Neural cell (in vitro differentiated cells): ENCODE measurements at regions not wholly inside any gene's neighbourhood (a gene's known extent, or its start where the extent isn't known, plus 50 kb on each side); places are given as distances from the start of the nearest gene placed in this dataset.

Source experiments
- EP300 ChIP-seq: fragments of 450-650 bp; conservative IDR thresholded peaks from 2 replicates; pipeline ENCODE4 v1.6.1; 2014; ENCODE audit warnings: antibody characterized with exemption, mild to moderate bottlenecking, moderate library complexity; ENCODE audit not compliant: poor library complexity, severe bottlenecking
- EZH2 ChIP-seq: fragments of 200-600, 300-800 bp; shearing (Covaris generic), sonication (generic); IDR thresholded peaks from 2 replicates; pipeline ENCODE4 v1.6.1; 2014; ENCODE audit warnings: antibody characterized with exemption, low read length, borderline replicate concordance, mild to moderate bottlenecking; ENCODE audit not compliant: insufficient read depth, poor library complexity, severe bottlenecking
- MXI1 ChIP-seq: fragments of 450-650 bp; conservative IDR thresholded peaks from 2 replicates; pipeline ENCODE4 v1.6.1; 2014; ENCODE audit warnings: antibody characterized with exemption, mild to moderate bottlenecking; ENCODE audit not compliant: poor library complexity, severe bottlenecking
- POLR2AphosphoS5 ChIP-seq: IDR thresholded peaks from 2 replicates; pipeline ENCODE4 v1.6.1; 2012
- RAD21 ChIP-seq: fragments of 450-650 bp; conservative IDR thresholded peaks from 2 replicates; pipeline ENCODE4 v1.6.1; 2014; ENCODE audit warnings: antibody characterized with exemption, mild to moderate bottlenecking, moderate library complexity
- TAF1 ChIP-seq: IDR thresholded peaks from 2 replicates; pipeline ENCODE4 v1.6.1; 2012; ENCODE audit warnings: low read depth
- TF ChIP-seq, protein P1 (sequence below): fragments of 450-650 bp; IDR thresholded peaks from 2 replicates; pipeline ENCODE4 v1.5.1; 2014; ENCODE audit warnings: antibody characterized with exemption, mild to moderate bottlenecking, moderate library complexity; ENCODE audit not compliant: poor library complexity, severe bottlenecking
- TF ChIP-seq, protein P2 (sequence below): IDR thresholded peaks from 2 replicates; pipeline ENCODE4 v1.6.1; 2012; ENCODE audit warnings: borderline replicate concordance

DNA sequence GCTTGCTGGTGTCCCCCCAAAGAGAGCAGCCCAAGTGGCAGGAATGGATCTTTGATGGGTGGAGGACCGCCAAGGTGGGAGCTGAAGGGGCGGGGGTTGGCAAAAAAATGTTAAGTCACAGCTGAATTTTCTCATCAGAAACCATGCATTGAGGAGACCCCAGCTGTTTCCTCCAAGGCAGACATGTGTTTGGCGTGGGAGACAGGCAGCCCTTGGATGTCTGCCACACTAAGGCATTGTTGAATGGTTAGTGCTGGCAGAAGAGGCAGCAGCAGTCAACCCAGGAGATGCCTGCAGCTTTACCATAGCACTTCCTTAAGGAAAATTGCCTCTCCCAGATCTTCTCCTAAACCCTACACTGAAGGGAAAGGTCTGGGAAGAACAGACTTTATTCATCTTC is 394.9 kb upstream of the CD180 start:
- TF ChIP-seq, protein P1, sequence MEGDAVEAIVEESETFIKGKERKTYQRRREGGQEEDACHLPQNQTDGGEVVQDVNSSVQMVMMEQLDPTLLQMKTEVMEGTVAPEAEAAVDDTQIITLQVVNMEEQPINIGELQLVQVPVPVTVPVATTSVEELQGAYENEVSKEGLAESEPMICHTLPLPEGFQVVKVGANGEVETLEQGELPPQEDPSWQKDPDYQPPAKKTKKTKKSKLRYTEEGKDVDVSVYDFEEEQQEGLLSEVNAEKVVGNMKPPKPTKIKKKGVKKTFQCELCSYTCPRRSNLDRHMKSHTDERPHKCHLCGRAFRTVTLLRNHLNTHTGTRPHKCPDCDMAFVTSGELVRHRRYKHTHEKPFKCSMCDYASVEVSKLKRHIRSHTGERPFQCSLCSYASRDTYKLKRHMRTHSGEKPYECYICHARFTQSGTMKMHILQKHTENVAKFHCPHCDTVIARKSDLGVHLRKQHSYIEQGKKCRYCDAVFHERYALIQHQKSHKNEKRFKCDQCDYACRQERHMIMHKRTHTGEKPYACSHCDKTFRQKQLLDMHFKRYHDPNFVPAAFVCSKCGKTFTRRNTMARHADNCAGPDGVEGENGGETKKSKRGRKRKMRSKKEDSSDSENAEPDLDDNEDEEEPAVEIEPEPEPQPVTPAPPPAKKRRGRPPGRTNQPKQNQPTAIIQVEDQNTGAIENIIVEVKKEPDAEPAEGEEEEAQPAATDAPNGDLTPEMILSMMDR, result no peak
- TF ChIP-seq POLR2AphosphoS5 (no peak), EZH2 (no peak), MXI1 (no peak), EP300 (no peak), RAD21 (no peak), TAF1 (no peak)
- TF ChIP-seq, protein P2, sequence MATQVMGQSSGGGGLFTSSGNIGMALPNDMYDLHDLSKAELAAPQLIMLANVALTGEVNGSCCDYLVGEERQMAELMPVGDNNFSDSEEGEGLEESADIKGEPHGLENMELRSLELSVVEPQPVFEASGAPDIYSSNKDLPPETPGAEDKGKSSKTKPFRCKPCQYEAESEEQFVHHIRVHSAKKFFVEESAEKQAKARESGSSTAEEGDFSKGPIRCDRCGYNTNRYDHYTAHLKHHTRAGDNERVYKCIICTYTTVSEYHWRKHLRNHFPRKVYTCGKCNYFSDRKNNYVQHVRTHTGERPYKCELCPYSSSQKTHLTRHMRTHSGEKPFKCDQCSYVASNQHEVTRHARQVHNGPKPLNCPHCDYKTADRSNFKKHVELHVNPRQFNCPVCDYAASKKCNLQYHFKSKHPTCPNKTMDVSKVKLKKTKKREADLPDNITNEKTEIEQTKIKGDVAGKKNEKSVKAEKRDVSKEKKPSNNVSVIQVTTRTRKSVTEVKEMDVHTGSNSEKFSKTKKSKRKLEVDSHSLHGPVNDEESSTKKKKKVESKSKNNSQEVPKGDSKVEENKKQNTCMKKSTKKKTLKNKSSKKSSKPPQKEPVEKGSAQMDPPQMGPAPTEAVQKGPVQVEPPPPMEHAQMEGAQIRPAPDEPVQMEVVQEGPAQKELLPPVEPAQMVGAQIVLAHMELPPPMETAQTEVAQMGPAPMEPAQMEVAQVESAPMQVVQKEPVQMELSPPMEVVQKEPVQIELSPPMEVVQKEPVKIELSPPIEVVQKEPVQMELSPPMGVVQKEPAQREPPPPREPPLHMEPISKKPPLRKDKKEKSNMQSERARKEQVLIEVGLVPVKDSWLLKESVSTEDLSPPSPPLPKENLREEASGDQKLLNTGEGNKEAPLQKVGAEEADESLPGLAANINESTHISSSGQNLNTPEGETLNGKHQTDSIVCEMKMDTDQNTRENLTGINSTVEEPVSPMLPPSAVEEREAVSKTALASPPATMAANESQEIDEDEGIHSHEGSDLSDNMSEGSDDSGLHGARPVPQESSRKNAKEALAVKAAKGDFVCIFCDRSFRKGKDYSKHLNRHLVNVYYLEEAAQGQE, result no peak
